K562 (cell line): ENCODE measurements at regions not wholly inside any gene's neighbourhood (a gene's known extent, or its start where the extent isn't known, plus 50 kb on each side); places are given as distances from the start of the nearest gene placed in this dataset.

Source experiments
- ATAC-seq: fragments of 200-7000 bp; cut with Tn5 transposase; 3 replicates; pipeline ENCODE4 v1.9.1; 2020; ENCODE audit warnings: moderate library complexity
- BruUV-seq: library from RNA; stranded (reverse); fragments of 400-500 nt; replicated peaks from 2 replicates; lab custom pipeline; 2021; lab: Mats Ljungman, UMichigan
- CTCF ChIA-PET: fragments of 300-600 bp; formaldehyde crosslinking; extraction: SDS; loops from one replicate; lab custom pipeline; 2021; ENCODE audit warnings: low intra/inter-chr PET ratio; lab: Yijun Ruan, JAX
- POLR2A ChIA-PET: fragments of 300-600, 350-650 bp; sonication (Branson Sonifier 250); formaldehyde crosslinking; extraction: SDS; loops from one replicate; lab custom pipeline; 2021; ENCODE audit warnings: antibody characterized with exemption, inconsistent platforms; lab: Yijun Ruan, JAX
- DNase-seq, 4 experiments: peaks; one replicate each; pipeline versions ENCODE4 v3.0.0 to v3.0.0-alpha.2; 2011 to 2018; ENCODE audit warnings: low spot score in 3 of 4, mixed read lengths in 3 of 4; ENCODE audit errors: extremely low read depth in 1 of 4
- FAIRE-seq: peaks from 2 replicates; lab custom pipeline; 2011; peaks lifted over from hg19 to GRCh38; lab: Jason Lieb, UNC
- H2AFZ ChIP-seq: 2 replicates; pipeline ENCODE4 v1.6.0; 2011; ENCODE audit warnings: low read depth, low read length, control low read depth, inconsistent platforms
- H3K27ac ChIP-seq: fragments of 200-600 bp; 3 replicates; pipeline ENCODE4 v1.8.0; 2011; ENCODE audit warnings: low read depth, mild to moderate bottlenecking, control low read depth, inconsistent platforms, low read length, moderate library complexity, mixed read lengths; ENCODE audit errors: extremely low read depth
- H3K27me3 ChIP-seq, 2 experiments: fragments of 300-600 bp in 1 of 2; 2 replicates in 1 of 2; 3 replicates in 1 of 2; pipeline versions ENCODE4 v1.6.0 to v1.8.0; 2011; ENCODE audit warnings: inconsistent platforms in 2 of 2, low read length in 2 of 2, mild to moderate bottlenecking in 1 of 2, mixed read lengths in 1 of 2, moderate library complexity in 1 of 2; ENCODE audit not compliant: control insufficient read depth in 2 of 2, insufficient read depth in 2 of 2
- H3K36me3 ChIP-seq: fragments of 300-600 bp; 3 replicates; pipeline ENCODE4 v1.8.0; 2011; ENCODE audit warnings: mild to moderate bottlenecking, low read length, inconsistent platforms; ENCODE audit not compliant: control insufficient read depth, insufficient read depth
- H3K4me1 ChIP-seq, 2 experiments: fragments of 200-600 bp in 1 of 2; replicated peaks in 1 of 2; 2 replicates in 1 of 2; 3 replicates in 1 of 2; pipeline versions ENCODE4 v1.5.1 to v1.8.0; 2011; ENCODE audit warnings: inconsistent platforms in 2 of 2, low read length in 2 of 2, mild to moderate bottlenecking in 1 of 2, mixed read lengths in 1 of 2, moderate library complexity in 1 of 2; ENCODE audit not compliant: control insufficient read depth in 2 of 2, insufficient read depth in 2 of 2
- H3K4me2 ChIP-seq: 2 replicates; pipeline ENCODE4 v1.6.1; 2011; ENCODE audit warnings: low read length, control low read depth, inconsistent platforms, mixed read lengths; ENCODE audit not compliant: insufficient read depth
- H3K4me3 ChIP-seq: fragments of 200-600 bp; sonication (generic), shearing (Covaris generic); 2 replicates; pipeline ENCODE4 v1.5.1; 2016; ENCODE audit warnings: control low read depth, inconsistent platforms
- H3K79me2 ChIP-seq: fragments of 200-600 bp; 3 replicates; pipeline ENCODE4 v1.8.0; 2011; ENCODE audit warnings: low read length, inconsistent platforms; ENCODE audit not compliant: control insufficient read depth, insufficient read depth
- H3K9ac ChIP-seq, 2 experiments: 2 replicates each; pipeline versions ENCODE4 v1.6.0 to v1.6.1; 2011; ENCODE audit warnings: low read depth in 2 of 2, low read length in 2 of 2, control low read depth in 1 of 2, inconsistent platforms in 1 of 2, mild to moderate bottlenecking in 1 of 2, mixed read lengths in 1 of 2; ENCODE audit not compliant: insufficient read depth in 1 of 2
- H3K9me1 ChIP-seq: one replicate; pipeline ENCODE4 v1.6.0; 2011; ENCODE audit warnings: inconsistent platforms, mild to moderate bottlenecking, low read length, moderate library complexity; ENCODE audit not compliant: control insufficient read depth, insufficient read depth
- H3K9me3 ChIP-seq: replicated peaks from 2 replicates; pipeline ENCODE4 v1.5.1; 2011; ENCODE audit warnings: low read depth, low read length, inconsistent platforms; ENCODE audit not compliant: control insufficient read depth, insufficient read depth
- H4K20me1 ChIP-seq: replicated peaks from 2 replicates; pipeline ENCODE4 v1.6.1; 2011; ENCODE audit warnings: low read length, inconsistent platforms, mixed read lengths; ENCODE audit not compliant: control insufficient read depth, insufficient read depth
- ESRRA ChIP-seq: fragments of 450-650 bp; IDR thresholded peaks from 2 replicates; pipeline ENCODE4 v1.6.1; 2014; ENCODE audit warnings: low read depth, mild to moderate bottlenecking, moderate library complexity, borderline replicate concordance
- NBN ChIP-seq: fragments of 450-650 bp; IDR thresholded peaks from 2 replicates; pipeline ENCODE4 v1.6.1; 2016; ENCODE audit warnings: low read depth, mild to moderate bottlenecking
- POU5F1 ChIP-seq: fragments of 150-350 bp; IDR thresholded peaks from 2 replicates; pipeline ENCODE4 v1.6.1; 2014; ENCODE audit warnings: borderline replicate concordance, low read length, low read depth, mild to moderate bottlenecking; ENCODE audit not compliant: partially characterized antibody
- PPARD ChIP-seq: fragments of 250-450 bp; sonication (Bioruptor Pico); IDR thresholded peaks from 2 replicates; pipeline ENCODE4 v1.8.0; 2022; ENCODE audit warnings: inconsistent platforms, mild to moderate bottlenecking, moderate library complexity
- RBM22 ChIP-seq: fragments of 200-400 bp; formaldehyde crosslinking; IDR thresholded peaks from 2 replicates; pipeline ENCODE4 v1.6.1; 2018; ENCODE audit warnings: low read length, low read depth; ENCODE audit not compliant: poor library complexity, severe bottlenecking
- SRF ChIP-seq, 2 experiments: fragments of 250-450, 450-650 bp in 1 of 2; sonication (Bioruptor Pico) in 1 of 2; sonication (generic) in 1 of 2; formaldehyde crosslinking; IDR thresholded peaks; 2 replicates each; pipeline versions ENCODE4 v1.5.0 to v1.5.1; 2020 to 2022; ENCODE audit warnings: mild to moderate bottlenecking in 1 of 2, missing genetic modification reagents in 1 of 2
- TAL1 ChIP-seq: fragments of 450-650 bp; IDR thresholded peaks from 2 replicates; pipeline ENCODE4 v1.6.1; 2016; ENCODE audit warnings: mild to moderate bottlenecking
- ZNF239 ChIP-seq: fragments of 250-450 bp; sonication (Bioruptor Pico); IDR thresholded peaks from 2 replicates; pipeline ENCODE4 v1.4.0; 2020; ENCODE audit warnings: mild to moderate bottlenecking
- ZNF57 ChIP-seq: fragments of 450-650 bp; formaldehyde crosslinking; IDR thresholded peaks from 2 replicates; pipeline ENCODE4 v1.4.0; 2020; ENCODE audit warnings: mild to moderate bottlenecking, moderate library complexity
- ZSCAN32 ChIP-seq: fragments of 450-650 bp; formaldehyde crosslinking; IDR thresholded peaks from 2 replicates; pipeline ENCODE4 v1.4.0; 2020; ENCODE audit warnings: mild to moderate bottlenecking, moderate library complexity
- WGBS: fragments of 100-300 bp; shearing (Covaris generic); methylation state at CpG from one replicate; pipeline ENCODE4 v1.1.6; 2016; ENCODE audit warnings: low coverage, mixed read lengths; ENCODE audit not compliant: insufficient coverage; ENCODE audit errors: missing lambda C conversion rate; 5-methylcytosine and 5-hydroxymethylcytosine counted together
- in situ Hi-C: fragments of 300-500 bp; cut with MboI; formaldehyde crosslinking; loops from 4 replicates; pipeline ENCODE4 v1.15.0; 2018; ENCODE audit warnings: inconsistent platforms, mixed read lengths
- intact Hi-C: fragments of 100-400 bp; cut with micrococcal nuclease; formaldehyde crosslinking; loops from 2 replicates; pipeline ENCODE4 v1.14.2; 2022
- TF ChIP-seq, protein P1 (sequence below): sonication (generic); formaldehyde crosslinking; IDR thresholded peaks from 2 replicates; pipeline ENCODE4 v1.8.0; 2022; ENCODE audit warnings: mild to moderate bottlenecking, low read depth, missing genetic modification reagents

DNA sequence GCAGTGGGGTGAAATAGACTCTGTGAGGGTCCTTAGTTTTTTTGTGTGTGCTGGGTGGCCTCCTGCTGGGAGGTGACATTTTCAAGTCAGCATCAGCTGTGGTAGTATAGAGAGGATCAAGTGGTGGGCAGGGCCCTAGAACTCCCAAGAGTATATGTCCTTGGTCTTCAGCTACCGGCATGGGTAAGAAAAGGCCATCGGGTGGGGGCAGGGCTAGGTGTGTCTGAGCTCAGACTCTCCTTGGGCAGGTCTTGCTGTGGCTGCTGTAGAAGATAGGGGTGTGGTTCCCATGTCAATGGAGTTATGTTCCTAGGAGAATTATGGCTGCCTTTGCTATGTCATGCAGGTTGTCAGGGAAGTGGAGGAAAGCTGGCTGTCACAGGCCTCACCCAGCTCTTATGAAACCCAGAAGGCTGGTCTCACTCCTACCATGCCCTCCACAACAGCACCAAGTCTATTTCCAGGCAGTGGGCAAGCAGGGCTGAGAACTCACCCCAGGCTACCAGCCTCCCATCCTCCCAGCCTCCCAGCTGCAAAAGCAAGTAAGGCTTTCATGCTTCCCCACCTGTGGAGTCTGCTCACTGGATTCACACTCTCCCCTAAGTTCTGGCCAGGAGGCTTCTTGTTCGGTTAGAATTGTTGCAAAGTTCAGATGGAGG lies 130.6 kb upstream of the SOX1 start:
- H3K27me3 ChIP-seq: no peaks in the 10 kb centered on the region
- H3K27ac ChIP-seq: no peak overlapping the region
- ChIA-PET POLR2A (no interaction called here), CTCF (no interaction called here)
- H3K4me1 ChIP-seq: no peaks in the 10 kb centered on the region
- in situ Hi-C loops: no loop called here
- WGBS: 6% methylated on average over 3 of the region's 3 CpGs
- no peak for FAIRE-seq
- no peaks in the 10 kb centered on the region for H3K9me1 ChIP-seq
- no peaks in the 10 kb centered on the region for H3K79me2 ChIP-seq
- H3K9me3 ChIP-seq: no peaks in the 10 kb centered on the region
- no peaks in the 10 kb centered on the region for H3K36me3 ChIP-seq
- TF ChIP-seq, protein P1, sequence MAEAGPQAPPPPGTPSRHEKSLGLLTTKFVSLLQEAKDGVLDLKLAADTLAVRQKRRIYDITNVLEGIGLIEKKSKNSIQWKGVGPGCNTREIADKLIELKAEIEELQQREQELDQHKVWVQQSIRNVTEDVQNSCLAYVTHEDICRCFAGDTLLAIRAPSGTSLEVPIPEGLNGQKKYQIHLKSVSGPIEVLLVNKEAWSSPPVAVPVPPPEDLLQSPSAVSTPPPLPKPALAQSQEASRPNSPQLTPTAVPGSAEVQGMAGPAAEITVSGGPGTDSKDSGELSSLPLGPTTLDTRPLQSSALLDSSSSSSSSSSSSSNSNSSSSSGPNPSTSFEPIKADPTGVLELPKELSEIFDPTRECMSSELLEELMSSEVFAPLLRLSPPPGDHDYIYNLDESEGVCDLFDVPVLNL (CRISPR knock-in tag): no peak
- TF ChIP-seq SRF (CRISPR knock-in tag; IDR thresholded peaks at IDR 0.05) (no peak), NBN (no peak), PPARD (CRISPR knock-in tag) (no peak), ZNF57 (no peak), ZSCAN32 (CRISPR knock-in tag) (no peak), POU5F1 (no peak), RBM22 (no peak), ZNF239 (CRISPR knock-in tag) (no peak), TAL1 (no peak), ESRRA (no peak)
- TF ChIP-seq, all 486 proteins: peak for 0
- H4K20me1 ChIP-seq: no peaks in the 10 kb centered on the region
- H3K9ac ChIP-seq: no peak overlapping the region
- H2AFZ ChIP-seq: no peak overlapping the region
- H3K4me2 ChIP-seq: no peak overlapping the region
- ATAC-seq (no peak), DNase-seq (no peak)
- intact Hi-C loops: no loop called here
- BruUV-seq: no TSS peak
- H3K4me3 ChIP-seq: no peak overlapping the region
